Astrocyte of the cerebellum (primary cell): ENCODE measurements at regions not wholly inside any gene's neighbourhood (a gene's known extent, or its start where the extent isn't known, plus 50 kb on each side); places are given as distances from the start of the nearest gene placed in this dataset.
A peak's percentile ranks its signal among the peaks of the same experiment; 100 is the strongest.

Experiments used
- DNase-seq: peaks from one replicate; pipeline ENCODE4 v3.0.0-alpha.2; 2011; ENCODE audit warnings: low read depth
- H3K4me3 ChIP-seq: 2 replicates; pipeline ENCODE4 v1.5.1; 2011; ENCODE audit warnings: mild to moderate bottlenecking, low read depth, low read length, moderate library complexity
- CTCF ChIP-seq: IDR thresholded peaks from 2 replicates; pipeline ENCODE4 v1.5.1; 2012; ENCODE audit warnings: low read length, low read depth, moderate library complexity, mild to moderate bottlenecking; ENCODE audit errors: missing control alignments
- in situ Hi-C: cut with HindIII; loops from 2 replicates; pipeline ENCODE4 v1.10.0; 2017; ENCODE audit warnings: low sequenced_read_pairs

GRCh38 chr9:90095682-90096081, 490.9 kb downstream of the GADD45G start:
- in situ Hi-C loops = no loop called here
- TF ChIP-seq CTCF = no peak
- no peak overlapping the region for H3K4me3 ChIP-seq
- DNase-seq = no peak

GRCh38 chr9:90097237-90097636, 492.4 kb downstream of the GADD45G start:
- TF ChIP-seq CTCF = no peak
- DNase-seq = no peak
- no peak overlapping the region for H3K4me3 ChIP-seq
- in situ Hi-C loops = no loop called here

GRCh38 chr9:90098408-90098807, 493.6 kb downstream of the GADD45G start:
- DNase-seq = no peak
- H3K4me3 ChIP-seq = no peak overlapping the region
- no peak for TF ChIP-seq CTCF
- in situ Hi-C loops = no loop called here

- no peak overlapping the region for H3K4me3 ChIP-seq
- no peak for DNase-seq
- in situ Hi-C loops = no loop called here
- TF ChIP-seq CTCF = peak; percentile 55
These were observed 494.6 kb downstream of the GADD45G start for GRCh38 chr9:90099262-90099963.

GRCh38 chr9:90100014-90100413, 495.2 kb downstream of the GADD45G start:
- DNase-seq = no peak
- in situ Hi-C loops = loop anchor here (5.0 kb wide), 1 partner anchor 498 kb away; no protein-coding TSS in a partner anchor
- no peak overlapping the region for H3K4me3 ChIP-seq
- no peak for TF ChIP-seq CTCF

- peak; percentile 76 for TF ChIP-seq CTCF
- in situ Hi-C loops = loop anchor here (5.0 kb wide), 1 partner anchor 500 kb away; no protein-coding TSS in a partner anchor
- peak; percentile 78 for DNase-seq
- no peak overlapping the region for H3K4me3 ChIP-seq
These were observed 497.6 kb downstream of the GADD45G start for GRCh38 chr9:90102292-90102901.
